ENCODE measurements at regions not wholly inside any gene's neighbourhood (a gene's known extent, or its start where the extent isn't known, plus 50 kb on each side); places are given as distances from the start of the nearest gene placed in this dataset.

- FAIRE-seq: no peak
Observed at GRCh38 chr4:157655096-157655809, 434.7 kb downstream of the GRIA2 start.

- FAIRE-seq: no peak
Observed at GRCh38 chr4:157643257-157643656, 422.7 kb downstream of the GRIA2 start.

- no peak for FAIRE-seq
Observed at GRCh38 chr4:157634057-157634456, 413.5 kb downstream of the GRIA2 start.

- no peak for FAIRE-seq
Observed at GRCh38 chr4:157616741-157617472, 396.4 kb downstream of the GRIA2 start.

GRCh38 chr4:157607996-157608395, 387.5 kb downstream of the GRIA2 start:
- FAIRE-seq: no peak

- FAIRE-seq: no peak
Observed at GRCh38 chr4:157600583-157600982, 380.1 kb downstream of the GRIA2 start.

- FAIRE-seq: no peak
Observed at GRCh38 chr4:157591245-157591644, 370.7 kb downstream of the GRIA2 start.

- no peak for FAIRE-seq
Observed at GRCh38 chr4:157590679-157591078, 370.2 kb downstream of the GRIA2 start.

GRCh38 chr4:157587681-157588423, 367.3 kb downstream of the GRIA2 start:
- FAIRE-seq: no peak

- no peak for FAIRE-seq
Observed at GRCh38 chr4:157582141-157582540, 361.6 kb downstream of the GRIA2 start.

GRCh38 chr4:157576671-157577217, 356.2 kb downstream of the GRIA2 start:
- no peak for FAIRE-seq

GRCh38 chr4:157575339-157575738, 354.8 kb downstream of the GRIA2 start:
- FAIRE-seq: no peak

- FAIRE-seq: no peak
Observed at GRCh38 chr4:157574606-157575005, 354.1 kb downstream of the GRIA2 start.

GRCh38 chr4:157572951-157573350, 352.4 kb downstream of the GRIA2 start:
- peak; percentile 71 for FAIRE-seq

GRCh38 chr4:157572284-157572683, 351.8 kb downstream of the GRIA2 start:
- no peak for FAIRE-seq

- no peak for FAIRE-seq
Observed at GRCh38 chr4:157564771-157565170, 344.2 kb downstream of the GRIA2 start.

- FAIRE-seq: no peak
Observed at GRCh38 chr4:157564218-157564617, 343.7 kb downstream of the GRIA2 start.

- no peak for FAIRE-seq
Observed at GRCh38 chr4:157558016-157558415, 337.5 kb downstream of the GRIA2 start.

- no peak for FAIRE-seq
Observed at GRCh38 chr4:157550028-157550427, 329.5 kb downstream of the GRIA2 start.

- FAIRE-seq: no peak
Observed at GRCh38 chr4:157527954-157528353, 307.4 kb downstream of the GRIA2 start.

- no peak for FAIRE-seq
Observed at GRCh38 chr4:157521906-157522305, 301.4 kb downstream of the GRIA2 start.

- FAIRE-seq: no peak
Observed at GRCh38 chr4:157514711-157515110, 294.2 kb downstream of the GRIA2 start.

GRCh38 chr4:157509341-157509740, 288.8 kb downstream of the GRIA2 start:
- no peak for FAIRE-seq
